Suprapubic skin (tissue), 4 donors: ENCODE measurements at regions not wholly inside any gene's neighbourhood (a gene's known extent, or its start where the extent isn't known, plus 50 kb on each side); places are given as distances from the start of the nearest gene placed in this dataset.

Source experiments
- DNase-seq, 2 donors: peaks; one replicate each; pipeline ENCODE4 v3.0.0-alpha.2; 2019; ENCODE audit warnings: low spot score in 2 of 2
- H3K27ac ChIP-seq: fragments of 200-600 bp; sonication (generic); one replicate; pipeline ENCODE4 v1.5.1; 2019
- H3K27me3 ChIP-seq: fragments of 200-600 bp; sonication (generic); one replicate; pipeline ENCODE4 v1.5.1; 2019
- H3K36me3 ChIP-seq: fragments of 200-600 bp; sonication (generic); one replicate; pipeline ENCODE4 v1.5.1; 2019
- H3K4me1 ChIP-seq: fragments of 200-600 bp; sonication (generic); one replicate; pipeline ENCODE4 v1.5.1; 2019
- H3K4me3 ChIP-seq: fragments of 200-600 bp; sonication (generic); one replicate; pipeline ENCODE4 v1.5.1; 2019; ENCODE audit warnings: mild to moderate bottlenecking
- H3K9me3 ChIP-seq: fragments of 200-600 bp; sonication (generic); one replicate; pipeline ENCODE4 v1.5.1; 2019
- CTCF ChIP-seq, 2 donors: fragments of 200-600 bp in 1 of 2; fragments of 450-650 bp in 1 of 2; sonication (generic) in 1 of 2; IDR thresholded peaks; one replicate each; pipeline ENCODE4 v1.5.1; 2016 to 2019; ENCODE audit warnings: antibody characterized with exemption in 2 of 2, mild to moderate bottlenecking in 1 of 2, moderate library complexity in 1 of 2
- EP300 ChIP-seq: sonication (generic); formaldehyde crosslinking; IDR thresholded peaks from one replicate; pipeline ENCODE4 v1.6.1; 2017; ENCODE audit warnings: antibody characterized with exemption
- POLR2A ChIP-seq, 2 donors: fragments of 450-650 bp; IDR thresholded peaks; one replicate each; pipeline ENCODE4 v1.6.1; 2017; ENCODE audit warnings: antibody characterized with exemption in 2 of 2, mild to moderate bottlenecking in 2 of 2, moderate library complexity in 2 of 2
- POLR2AphosphoS5 ChIP-seq, 3 donors: sonication (generic); formaldehyde crosslinking; IDR thresholded peaks; one replicate each; pipeline ENCODE4 v1.6.1; 2017; ENCODE audit warnings: antibody characterized with exemption in 3 of 3
- WGBS: methylation state at CpG from one replicate; pipeline ENCODE4 v1.1.5; 2018; 5-methylcytosine and 5-hydroxymethylcytosine counted together

DNA sequence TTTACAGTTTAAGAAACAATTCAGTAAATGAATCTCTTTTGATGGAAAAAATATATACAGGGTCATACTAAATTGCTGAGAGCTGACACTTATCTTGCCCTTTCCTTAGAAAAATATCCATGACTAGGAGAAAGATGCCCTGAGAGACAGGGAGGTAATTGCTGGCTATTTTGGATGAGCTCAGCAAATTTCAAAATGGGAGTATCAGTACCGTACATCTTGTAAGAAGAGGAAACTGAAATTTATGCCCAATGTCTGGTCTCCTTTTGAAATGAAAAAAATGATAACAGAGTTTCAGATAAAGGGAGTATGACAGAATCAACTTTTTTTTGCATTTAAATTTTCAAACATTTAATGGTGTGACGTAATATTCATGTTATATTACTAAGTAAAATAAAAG, 415.8 kb upstream of the CDH10 start:
- 74% methylated on average over 2 of the region's 2 CpGs for WGBS
- Histone ChIP-seq H3K4me3 (no peak overlapping the region), H3K36me3 (no peaks in the 10 kb centered on the region), H3K9me3 (no peaks in the 10 kb centered on the region), H3K4me1 (no peaks in the 10 kb centered on the region), H3K27ac (no peak overlapping the region), H3K27me3 (no peaks in the 10 kb centered on the region)
- no peak for DNase-seq
- TF ChIP-seq POLR2A (IDR thresholded peaks at IDR 0.05) (no peak), POLR2AphosphoS5 (IDR thresholded peaks at IDR 0.05) (no peak), CTCF (IDR thresholded peaks at IDR 0.05) (no peak), EP300 (no peak)

- Histone ChIP-seq H3K4me1 (no peaks in the 10 kb centered on the region), H3K36me3 (no peaks in the 10 kb centered on the region), H3K27ac (no peak overlapping the region), H3K4me3 (no peak overlapping the region), H3K9me3 (no peaks in the 10 kb centered on the region), H3K27me3 (no peaks in the 10 kb centered on the region)
- TF ChIP-seq CTCF (IDR thresholded peaks at IDR 0.05) = no peak
- TF ChIP-seq POLR2AphosphoS5 (IDR thresholded peaks at IDR 0.05) = no peak
- TF ChIP-seq POLR2A (IDR thresholded peaks at IDR 0.05) = no peak
- no peak for TF ChIP-seq EP300
- DNase-seq = no peak
These were observed 412.1 kb upstream of the CDH10 start for GRCh38 chr5:25056836-25057235.

DNA sequence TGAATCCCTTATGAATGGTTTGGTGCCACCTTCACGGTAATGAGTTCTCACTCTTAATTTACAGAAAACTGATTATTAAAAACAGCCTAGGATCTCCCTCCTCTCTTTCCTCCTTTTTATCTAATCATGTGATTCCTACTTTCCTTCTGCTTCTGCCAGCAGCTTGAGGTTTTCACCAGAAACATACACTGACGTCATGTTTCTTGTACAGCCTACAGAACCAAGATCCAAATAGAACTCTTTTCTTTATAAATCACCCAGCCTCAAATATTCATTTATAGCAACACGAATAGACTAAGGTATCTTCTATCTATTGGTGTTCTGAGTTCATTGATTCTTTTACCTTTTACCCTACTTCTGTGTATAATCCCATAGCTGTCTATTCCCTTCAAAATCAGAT, 388.9 kb upstream of the CDH10 start:
- 58% methylated on average over 3 of the region's 3 CpGs for WGBS
- Histone ChIP-seq H3K27me3 (no peaks in the 10 kb centered on the region), H3K9me3 (no peaks in the 10 kb centered on the region), H3K36me3 (no peaks in the 10 kb centered on the region), H3K4me3 (no peak overlapping the region), H3K27ac (no peak overlapping the region), H3K4me1 (no peaks in the 10 kb centered on the region)
- no peak for TF ChIP-seq EP300
- no peak for TF ChIP-seq POLR2AphosphoS5 (IDR thresholded peaks at IDR 0.05)
- no peak for TF ChIP-seq POLR2A (IDR thresholded peaks at IDR 0.05)
- no peak for TF ChIP-seq CTCF (IDR thresholded peaks at IDR 0.05)
- no peak for DNase-seq

- H3K27me3 ChIP-seq = no peaks in the 10 kb centered on the region
- no peak overlapping the region for H3K27ac ChIP-seq
- H3K4me3 ChIP-seq = no peak overlapping the region
- H3K36me3 ChIP-seq = no peaks in the 10 kb centered on the region
- H3K9me3 ChIP-seq = no peaks in the 10 kb centered on the region
- H3K4me1 ChIP-seq = no peaks in the 10 kb centered on the region
- no peak for TF ChIP-seq POLR2AphosphoS5 (IDR thresholded peaks at IDR 0.05)
- no peak for DNase-seq
These were observed 384.2 kb upstream of the CDH10 start for GRCh38 chr5:25029004-25029403.

DNA sequence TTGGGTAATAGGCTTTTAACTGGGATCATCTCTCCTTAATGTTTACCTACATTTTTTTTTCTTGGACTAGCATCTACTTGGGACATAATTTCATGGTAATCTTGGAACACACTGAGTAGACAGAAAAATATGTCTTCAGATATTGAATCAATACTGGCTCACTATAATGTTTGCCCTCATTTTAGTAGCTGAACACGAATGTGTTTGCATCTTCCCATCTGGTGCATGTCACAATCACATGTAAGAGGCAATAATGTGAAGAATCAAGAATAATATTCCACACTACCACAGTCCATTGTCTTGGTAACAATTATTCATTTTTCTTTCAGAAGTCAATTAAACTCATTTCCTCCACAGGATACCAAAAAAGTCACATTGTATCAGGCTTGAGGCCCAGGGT, 382.7 kb upstream of the CDH10 start:
- no peaks in the 10 kb centered on the region for H3K36me3 ChIP-seq
- WGBS = 66% methylated on average over 1 of the region's 1 CpG
- H3K4me3 ChIP-seq = no peak overlapping the region
- no peaks in the 10 kb centered on the region for H3K9me3 ChIP-seq
- no peak overlapping the region for H3K27ac ChIP-seq
- DNase-seq = no peak
- TF ChIP-seq POLR2A (IDR thresholded peaks at IDR 0.05) = no peak
- H3K27me3 ChIP-seq = no peaks in the 10 kb centered on the region
- no peaks in the 10 kb centered on the region for H3K4me1 ChIP-seq

DNA sequence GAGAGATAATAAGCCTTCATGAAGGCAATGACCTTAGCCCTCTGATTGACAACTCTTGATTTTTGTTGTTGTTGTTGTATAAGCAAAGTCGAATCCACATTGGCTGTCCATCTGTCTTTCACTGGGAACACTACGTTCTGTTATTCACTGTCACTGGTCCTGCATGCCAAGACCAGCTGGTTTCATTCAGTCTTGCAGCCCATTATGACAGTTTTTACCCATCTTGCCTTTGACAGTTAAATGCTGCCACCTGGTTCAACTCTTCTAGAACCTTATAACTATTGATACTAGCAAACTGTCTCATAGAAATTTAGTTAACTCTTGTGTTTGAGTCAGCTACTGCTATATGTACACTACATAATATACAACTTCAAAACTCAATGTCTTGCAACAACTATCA, 382.3 kb upstream of the CDH10 start:
- Histone ChIP-seq H3K27me3 (no peaks in the 10 kb centered on the region), H3K4me3 (no peak overlapping the region), H3K4me1 (no peaks in the 10 kb centered on the region), H3K27ac (no peak overlapping the region), H3K9me3 (no peaks in the 10 kb centered on the region), H3K36me3 (no peaks in the 10 kb centered on the region)
- TF ChIP-seq POLR2AphosphoS5 (IDR thresholded peaks at IDR 0.05) (no peak), CTCF (IDR thresholded peaks at IDR 0.05) (no peak), POLR2A (IDR thresholded peaks at IDR 0.05) (no peak), EP300 (no peak)
- no peak for DNase-seq
- WGBS = 55% methylated on average over 2 of the region's 2 CpGs
